CD14-positive monocyte (primary cell): ENCODE measurements at regions not wholly inside any gene's neighbourhood (a gene's known extent, or its start where the extent isn't known, plus 50 kb on each side); places are given as distances from the start of the nearest gene placed in this dataset.

Source experiments
- DNase-seq, 3 donors: peaks; one replicate each; pipeline ENCODE4 v3.0.0-alpha.2; 2011 to 2022
- H2AFZ ChIP-seq: 2 replicates; pipeline ENCODE4 v1.6.0; 2012; ENCODE audit warnings: mild to moderate bottlenecking, low read depth, low read length, inconsistent platforms; ENCODE audit not compliant: insufficient read depth, poor library complexity, severe bottlenecking
- H3K27ac ChIP-seq, 2 donors: 1 replicate in 1 of 2; 2 replicates in 1 of 2; pipeline ENCODE4 v1.5.1; 2012 to 2013; ENCODE audit warnings: low read length in 2 of 2, control low read depth in 1 of 2, inconsistent platforms in 1 of 2, low read depth in 1 of 2, mild to moderate bottlenecking in 1 of 2
- H3K27me3 ChIP-seq, 2 donors: one replicate each; pipeline versions ENCODE4 v1.6.0 to v1.6.1; 2011 to 2013; ENCODE audit warnings: low read length in 2 of 2; ENCODE audit not compliant: control insufficient read depth in 2 of 2, insufficient read depth in 2 of 2
- H3K36me3 ChIP-seq, 2 donors: replicated peaks in 1 of 2; 1 replicate in 1 of 2; 2 replicates in 1 of 2; pipeline versions ENCODE4 v1.5.1 to v1.6.1; 2012 to 2013; ENCODE audit warnings: low read length in 2 of 2, control low read depth in 1 of 2, inconsistent platforms in 1 of 2, mild to moderate bottlenecking in 1 of 2; ENCODE audit not compliant: insufficient read depth in 2 of 2, control insufficient read depth in 1 of 2
- H3K4me1 ChIP-seq, 2 donors: 1 replicate in 1 of 2; 2 replicates in 1 of 2; pipeline versions ENCODE4 v1.5.1 to v1.6.1; 2012 to 2013; ENCODE audit warnings: low read length in 2 of 2, control low read depth in 1 of 2, inconsistent platforms in 1 of 2, mild to moderate bottlenecking in 1 of 2, moderate library complexity in 1 of 2; ENCODE audit not compliant: insufficient read depth in 2 of 2, control insufficient read depth in 1 of 2
- H3K4me2 ChIP-seq: replicated peaks from 2 replicates; pipeline ENCODE3; 2012; ENCODE audit warnings: low read length, moderate library complexity, mild to moderate bottlenecking; ENCODE audit not compliant: poor library complexity, severe bottlenecking; ENCODE audit errors: extremely low read depth
- H3K4me3 ChIP-seq, 3 experiments: fragments of 200-600 bp in 1 of 3; sonication (generic) in 1 of 3; replicated peaks in 1 of 3; 1 replicate in 2 of 3; 2 replicates in 1 of 3; pipeline ENCODE4 v1.5.1; 2011 to 2013; ENCODE audit warnings: low read length in 3 of 3, mild to moderate bottlenecking in 3 of 3, control low read depth in 2 of 3, low read depth in 2 of 3, inconsistent platforms in 1 of 3, moderate library complexity in 1 of 3
- H3K79me2 ChIP-seq: 2 replicates; pipeline ENCODE4 v1.6.0; 2012; ENCODE audit warnings: mild to moderate bottlenecking, control low read depth, inconsistent platforms, low read length, moderate library complexity; ENCODE audit not compliant: insufficient read depth
- H3K9ac ChIP-seq: 2 replicates; pipeline ENCODE4 v1.6.0; 2017; ENCODE audit warnings: low read length, mild to moderate bottlenecking; ENCODE audit not compliant: insufficient read depth, poor library complexity, severe bottlenecking
- H3K9me3 ChIP-seq, 2 donors: replicated peaks in 1 of 2; 1 replicate in 1 of 2; 2 replicates in 1 of 2; pipeline versions ENCODE4 v1.5.1 to v1.6.1; 2012 to 2013; ENCODE audit warnings: low read length in 2 of 2, control low read depth in 1 of 2; ENCODE audit not compliant: control insufficient read depth in 1 of 2, insufficient read depth in 1 of 2
- H4K20me1 ChIP-seq: 2 replicates; pipeline ENCODE4 v1.6.0; 2012; ENCODE audit warnings: mild to moderate bottlenecking, low read length, control low read depth, moderate library complexity; ENCODE audit not compliant: insufficient read depth
- H3K27ac Mint-ChIP-seq, 7 donors: one replicate each; pipeline ENCODE4 v1.8.0; 2020; ENCODE audit warnings: mild to moderate bottlenecking in 7 of 7, mixed read lengths in 7 of 7, moderate library complexity in 6 of 7, inconsistent platforms in 2 of 7
- H3K27me3 Mint-ChIP-seq, 3 donors: one replicate each; pipeline ENCODE4 v1.8.0; 2021 to 2022; ENCODE audit warnings: low read depth in 3 of 3, mild to moderate bottlenecking in 3 of 3, mixed read lengths in 3 of 3, moderate library complexity in 3 of 3, inconsistent platforms in 1 of 3
- H3K36me3 Mint-ChIP-seq, 2 donors: one replicate each; pipeline ENCODE4 v1.8.0; 2020; ENCODE audit warnings: mixed read lengths in 2 of 2, inconsistent platforms in 1 of 2, mild to moderate bottlenecking in 1 of 2
- H3K4me1 Mint-ChIP-seq: one replicate; pipeline ENCODE4 v1.8.0; 2020; ENCODE audit warnings: mild to moderate bottlenecking, mixed read lengths
- H3K4me3 Mint-ChIP-seq, 2 donors: one replicate each; pipeline ENCODE4 v1.8.0; 2020; ENCODE audit warnings: mild to moderate bottlenecking in 2 of 2, mixed read lengths in 2 of 2, moderate library complexity in 1 of 2
- H3K9me3 Mint-ChIP-seq, 7 donors: one replicate each; pipeline ENCODE4 v1.8.0; 2020 to 2022; ENCODE audit warnings: mixed read lengths in 7 of 7, mild to moderate bottlenecking in 6 of 7, moderate library complexity in 6 of 7, inconsistent platforms in 2 of 7
- CTCF ChIP-seq: fragments of 200-600 bp; IDR thresholded peaks from one replicate; pipeline ENCODE4 v1.8.0; 2022; ENCODE audit warnings: antibody characterized with exemption, mild to moderate bottlenecking
- WGBS: methylation state at CpG from one replicate; pipeline ENCODE4 v1.1.5; 2013; ENCODE audit warnings: missing lambda C conversion rate; ENCODE audit not compliant: insufficient coverage; 5-methylcytosine and 5-hydroxymethylcytosine counted together
- intact Hi-C, 2 donors: fragments of 100-400 bp; cut with micrococcal nuclease; formaldehyde crosslinking; loops; one replicate each; pipeline versions ENCODE4 v1.15.0 to v1.15.1; 2023

GRCh38 chr13:79767126-79767525 lies 286.2 kb downstream of the NDFIP2 start:
- H3K4me2 ChIP-seq, result no peak overlapping the region
- no peak overlapping the region for H2AFZ ChIP-seq
- H4K20me1 ChIP-seq, result no peaks in the 10 kb centered on the region

GRCh38 chr13:79765331-79765730 lies 284.4 kb downstream of the NDFIP2 start:
- peaks cover 0 to 2% (median 0%) of the 10 kb centered on the region in 3 donors for H3K27me3 Mint-ChIP-seq

More at GRCh38 chr13:79767126-79767525, 286.2 kb downstream of the NDFIP2 start:
- Histone ChIP-seq H3K9ac (no peak overlapping the region), H3K36me3 (no peaks in the 10 kb centered on the region), H3K4me3 (no peak overlapping the region), H3K27ac (no peak overlapping the region), H3K79me2 (no peaks in the 10 kb centered on the region), H3K4me1 (no peaks in the 10 kb centered on the region), H3K9me3 (peaks cover 2 to 4% of the 10 kb centered on the region in 2 donors), H3K27me3 (no peaks in the 10 kb centered on the region)
- H3K27ac Mint-ChIP-seq, result no peak overlapping the region
- no peaks in the 10 kb centered on the region for H3K36me3 Mint-ChIP-seq
- H3K27me3 Mint-ChIP-seq, result peaks cover 0 to 2% (median 0%) of the 10 kb centered on the region in 3 donors
- no peaks in the 10 kb centered on the region for H3K4me1 Mint-ChIP-seq
- no peak for TF ChIP-seq CTCF
- H3K4me3 Mint-ChIP-seq, result no peak overlapping the region
- H3K9me3 Mint-ChIP-seq, result peaks cover 0 to 16% (median 8%) of the 10 kb centered on the region in 7 donors
- intact Hi-C loops, result no loop called here
- DNase-seq, result no peak
- WGBS, result no CpG with 5 or more reads among the region's 2 CpGs

More at GRCh38 chr13:79765331-79765730, 284.4 kb downstream of the NDFIP2 start:
- H3K4me1 ChIP-seq, result no peaks in the 10 kb centered on the region
- no peak for TF ChIP-seq CTCF
- intact Hi-C loops, result no loop called here
- Mint-ChIP-seq H3K9me3 (peaks cover 0 to 13% (median 3%) of the 10 kb centered on the region in 7 donors), H3K27ac (no peak overlapping the region), H3K4me1 (no peaks in the 10 kb centered on the region), H3K36me3 (no peaks in the 10 kb centered on the region), H3K4me3 (no peak overlapping the region)
- H4K20me1 ChIP-seq, result no peaks in the 10 kb centered on the region
- DNase-seq, result no peak
- H3K9me3 ChIP-seq, result no peaks in the 10 kb centered on the region
- no peaks in the 10 kb centered on the region for H3K36me3 ChIP-seq
- no peak overlapping the region for H3K4me2 ChIP-seq
- H2AFZ ChIP-seq, result no peak overlapping the region
- no peak overlapping the region for H3K9ac ChIP-seq
- H3K27me3 ChIP-seq, result no peaks in the 10 kb centered on the region
- no peak overlapping the region for H3K27ac ChIP-seq
- no peaks in the 10 kb centered on the region for H3K79me2 ChIP-seq
- no peak overlapping the region for H3K4me3 ChIP-seq
